ACHN (cell line): ENCODE measurements at regions not wholly inside any gene's neighbourhood (a gene's known extent, or its start where the extent isn't known, plus 50 kb on each side); places are given as distances from the start of the nearest gene placed in this dataset.
"Not testable (repeated sequence)": the region's sequence is repeated elsewhere in the genome, so short reads cannot be mapped to it uniquely, and the experiment has no call there.

Source experiments
- DNase-seq: peaks from one replicate; pipeline ENCODE4 v3.0.0-alpha.2; 2015
- in situ Hi-C: cut with HindIII; loops from 2 replicates; pipeline ENCODE4 v1.10.0; 2017; ENCODE audit warnings: low sequenced_read_pairs, low pct_ligation_motif_present, low pct_unique_long_range_greater_than_20kb

DNA sequence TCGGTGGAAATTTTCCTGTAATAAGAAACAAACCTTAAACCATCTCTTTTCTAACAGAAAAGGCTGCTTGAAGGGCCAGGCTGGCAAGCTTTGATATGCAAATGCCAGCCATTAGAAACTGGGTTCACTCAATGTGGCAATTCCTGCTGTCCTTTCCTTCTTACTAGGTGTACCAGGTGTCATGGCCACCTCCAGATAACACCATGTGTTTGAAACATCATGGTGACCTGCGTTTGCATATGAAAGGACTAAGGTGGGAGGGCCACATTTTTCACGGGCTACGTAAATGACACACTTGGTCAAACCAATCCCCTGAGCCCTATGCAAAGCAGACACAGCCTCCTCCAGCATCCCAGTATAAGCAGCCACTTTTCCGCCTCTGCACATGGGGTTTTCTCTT is 789.1 kb upstream of the SLITRK5 start:
- no peak for DNase-seq
- in situ Hi-C loops, result no loop called here

GRCh38 chr13:86882835-86883234 is 788.3 kb upstream of the SLITRK5 start:
- no peak for DNase-seq
- in situ Hi-C loops, result no loop called here

GRCh38 chr13:86892330-86892729 is 778.8 kb upstream of the SLITRK5 start:
- in situ Hi-C loops, result no loop called here
- DNase-seq, result no peak

DNA sequence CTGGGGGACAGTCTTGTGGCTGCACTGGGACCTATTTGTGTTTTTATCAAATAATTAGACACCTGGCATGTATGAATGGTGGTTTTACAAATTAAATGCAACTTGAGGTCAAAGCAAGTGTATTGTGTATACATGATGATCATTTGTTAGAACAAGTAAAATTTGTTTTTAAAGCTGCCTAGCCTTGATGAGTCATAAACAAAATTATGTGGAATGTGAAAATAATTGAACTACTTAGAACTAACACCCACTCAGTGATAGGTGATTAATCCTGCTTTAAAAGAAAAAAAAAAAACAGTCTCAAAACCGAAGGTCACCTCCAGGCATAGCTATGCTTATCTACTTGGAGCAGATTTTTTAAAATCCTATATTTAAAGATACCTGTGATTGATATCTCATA is 770.3 kb upstream of the SLITRK5 start:
- in situ Hi-C loops, result no loop called here
- DNase-seq, result no peak

DNA sequence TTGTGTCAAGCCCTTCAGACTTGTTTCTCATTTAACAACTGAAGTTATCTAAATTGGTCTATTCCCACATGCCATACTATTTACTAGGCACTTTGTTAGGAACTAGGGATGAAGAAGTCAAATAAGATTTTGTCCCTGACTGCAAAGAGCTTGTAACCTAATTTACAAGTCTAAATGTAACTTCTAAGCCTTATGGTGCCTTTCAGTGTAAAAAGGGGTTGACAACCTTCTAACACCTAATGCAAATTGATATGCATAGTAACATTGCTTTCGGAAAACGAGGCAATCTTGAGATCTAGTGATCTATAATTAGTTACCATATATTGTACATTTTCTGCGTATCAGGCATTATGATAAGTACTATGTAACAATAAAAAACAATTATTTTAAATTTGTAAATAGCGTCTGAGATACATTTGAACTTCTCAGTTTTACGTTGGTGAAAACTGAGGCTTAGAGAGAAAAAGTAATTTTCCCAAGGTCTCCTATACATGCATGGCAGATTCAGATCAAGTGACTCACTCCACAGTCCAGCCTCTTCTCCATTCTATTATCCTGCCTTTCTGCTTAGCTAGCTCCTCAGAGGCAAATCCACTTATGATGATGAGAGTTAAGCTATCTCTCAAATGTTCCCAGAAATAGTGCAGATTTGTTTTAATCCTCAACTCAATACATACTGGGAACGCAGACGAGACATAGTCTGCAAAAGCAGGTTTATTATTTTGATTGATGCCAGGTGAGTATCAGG is 764.9 kb upstream of the SLITRK5 start:
- no peak for DNase-seq
- in situ Hi-C loops, result no loop called here

DNA sequence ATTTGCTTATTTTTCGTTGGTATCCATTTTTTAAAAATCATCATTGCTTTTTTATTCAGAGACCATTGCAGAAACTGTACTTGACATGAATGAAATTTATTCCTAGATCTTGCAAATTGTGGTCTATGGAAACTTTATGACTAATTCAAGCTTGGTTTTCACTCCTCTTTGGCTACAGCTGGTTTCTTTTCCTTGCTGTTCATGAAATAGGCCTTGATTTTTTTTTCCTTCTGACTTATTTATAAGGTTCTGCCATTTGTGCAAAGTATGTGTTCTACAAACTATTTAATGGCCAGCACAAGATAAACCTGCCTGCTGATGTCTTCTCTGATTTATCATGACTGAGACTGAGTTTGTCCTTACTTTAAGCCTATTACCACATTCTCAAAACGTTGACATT is 764.0 kb upstream of the SLITRK5 start:
- in situ Hi-C loops, result no loop called here
- no peak for DNase-seq

DNA sequence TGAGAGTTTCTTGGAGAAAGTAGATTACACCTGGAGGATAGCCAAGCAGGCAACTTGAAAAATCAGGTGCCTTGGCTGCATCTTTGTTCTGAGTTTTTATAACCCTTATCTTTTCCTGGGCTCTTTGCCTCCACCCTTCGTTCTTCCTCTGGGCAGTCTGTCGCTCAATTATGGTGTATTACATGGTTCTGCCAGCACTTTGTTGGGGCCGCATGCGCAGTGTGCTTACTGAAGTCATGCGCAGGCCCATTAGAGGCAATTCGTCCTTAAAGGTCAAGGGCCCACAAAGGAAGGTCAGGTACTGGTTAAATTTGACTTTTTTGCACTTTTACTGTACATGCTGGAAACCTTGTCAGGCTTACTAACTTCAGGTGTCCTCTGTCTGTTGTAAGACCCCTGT is 761.9 kb upstream of the SLITRK5 start:
- in situ Hi-C loops, result no loop called here
- no peak for DNase-seq

GRCh38 chr13:86914757-86915156 is 756.4 kb upstream of the SLITRK5 start:
- DNase-seq, result no peak

DNA sequence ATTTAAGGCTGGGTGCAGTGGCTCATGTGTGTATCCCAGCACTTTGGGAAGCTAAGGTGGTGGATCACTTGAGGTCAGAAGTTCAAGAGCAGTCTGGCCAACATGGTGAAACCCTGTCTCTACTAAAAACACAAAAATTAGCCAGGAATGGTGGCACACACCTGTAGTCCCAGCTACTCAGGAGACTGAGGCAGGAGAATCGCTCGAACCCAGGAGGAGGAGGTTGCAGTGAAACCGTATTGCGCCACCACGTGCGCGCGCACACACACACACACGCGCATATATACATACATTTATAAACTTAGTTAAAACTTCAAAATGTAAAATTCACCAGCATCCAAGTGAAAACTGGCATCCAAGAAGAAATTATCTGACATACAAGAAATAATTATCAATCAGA is 753.7 kb upstream of the SLITRK5 start:
- DNase-seq, in situ Hi-C loops: not testable (repeated sequence)

More at GRCh38 chr13:86914757-86915156, 756.4 kb upstream of the SLITRK5 start:
- in situ Hi-C loops, result no loop called here

DNA sequence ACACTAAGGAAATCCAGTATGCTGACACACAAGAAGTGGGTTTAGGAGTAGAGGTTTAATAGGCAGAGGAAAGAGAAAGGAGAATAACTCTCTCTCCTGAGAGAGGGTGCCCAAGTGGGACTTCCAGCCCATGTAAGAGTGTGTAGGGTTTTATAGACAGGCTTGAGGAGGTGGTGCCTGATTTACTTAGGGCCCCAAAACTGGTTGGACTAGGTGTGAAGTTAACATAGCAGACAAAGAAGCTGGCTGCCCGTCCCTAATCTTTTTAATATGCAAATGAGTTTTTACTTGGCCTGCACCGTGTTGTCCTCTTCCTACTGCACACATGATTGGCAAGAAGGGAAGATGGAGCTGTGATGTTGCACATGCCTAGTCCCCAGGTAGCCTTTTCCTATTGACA is 752.5 kb upstream of the SLITRK5 start:
- in situ Hi-C loops, result no loop called here
- no peak for DNase-seq

- in situ Hi-C loops, result no loop called here
- DNase-seq, result no peak
Measured at GRCh38 chr13:86920961-86921360, 750.2 kb upstream of the SLITRK5 start.

- in situ Hi-C loops, result no loop called here
- DNase-seq, result no peak
Measured at GRCh38 chr13:86922936-86923335, 748.2 kb upstream of the SLITRK5 start.

GRCh38 chr13:86926916-86927315 is 744.3 kb upstream of the SLITRK5 start:
- DNase-seq, in situ Hi-C loops: not testable (repeated sequence)

DNA sequence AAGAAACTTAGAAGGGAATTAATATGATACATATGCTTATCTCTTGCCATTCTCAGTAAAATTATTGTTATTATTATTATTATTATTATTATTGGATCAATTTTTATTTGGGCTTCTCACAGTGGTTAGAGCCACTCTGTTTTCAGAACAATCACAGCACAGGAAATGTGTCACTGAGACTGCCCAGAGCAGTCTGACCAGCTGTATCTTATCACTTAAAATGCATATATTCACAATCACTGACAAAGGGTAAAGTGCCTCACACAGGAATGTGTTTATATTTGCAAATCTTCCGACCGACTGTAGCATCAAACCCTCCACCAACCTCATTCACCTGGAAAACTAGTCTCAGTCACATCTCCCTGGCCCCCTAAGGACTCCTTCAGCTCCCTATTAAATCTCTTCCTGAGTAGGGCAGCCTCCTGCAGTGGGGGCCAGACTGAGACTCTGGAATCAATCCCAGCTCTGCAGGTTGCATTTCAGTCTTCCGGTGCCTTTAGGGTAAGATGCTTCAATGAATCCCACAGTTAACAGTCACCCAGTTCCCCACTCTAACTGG is 738.3 kb upstream of the SLITRK5 start:
- no peak for DNase-seq
- in situ Hi-C loops, result no loop called here

DNA sequence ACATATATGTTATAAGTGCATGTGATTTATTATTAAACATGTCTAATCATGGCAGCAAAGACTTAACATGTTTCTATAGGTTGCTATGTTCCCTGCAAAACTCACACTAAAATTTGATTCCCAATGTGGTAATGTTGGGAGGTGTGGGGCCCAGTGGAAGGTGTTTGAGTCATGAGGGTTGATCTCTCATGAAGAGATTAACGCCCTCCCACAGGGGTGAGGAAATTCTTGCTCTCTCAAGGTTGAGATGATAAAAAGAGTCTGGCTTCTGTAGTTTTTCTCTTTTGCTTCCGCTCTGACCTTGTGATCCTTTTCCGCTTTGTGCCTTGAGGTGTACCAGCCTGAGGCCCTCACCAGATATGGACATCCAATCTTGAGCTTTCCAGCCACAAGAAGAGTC is 737.5 kb upstream of the SLITRK5 start:
- in situ Hi-C loops, result no loop called here
- no peak for DNase-seq

DNA sequence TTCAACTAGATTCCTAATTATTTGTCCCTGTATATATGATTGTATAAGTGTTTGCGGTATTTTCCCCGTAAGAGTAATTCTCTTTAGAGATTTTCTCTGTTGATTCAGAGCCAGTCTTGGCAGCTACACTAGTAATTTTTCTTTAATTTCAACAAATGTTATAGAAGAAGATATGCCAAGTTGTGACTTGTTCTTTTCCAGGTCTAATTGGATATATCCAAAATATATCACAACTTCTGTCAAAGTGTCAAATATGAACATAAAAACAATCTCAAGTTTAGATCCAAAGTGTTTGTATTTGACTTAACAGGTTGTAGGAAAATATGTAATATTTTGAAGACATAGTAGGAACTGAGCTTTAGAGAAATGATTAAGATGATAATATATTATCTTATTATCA is 733.9 kb upstream of the SLITRK5 start:
- in situ Hi-C loops, result no loop called here
- DNase-seq, result no peak

DNA sequence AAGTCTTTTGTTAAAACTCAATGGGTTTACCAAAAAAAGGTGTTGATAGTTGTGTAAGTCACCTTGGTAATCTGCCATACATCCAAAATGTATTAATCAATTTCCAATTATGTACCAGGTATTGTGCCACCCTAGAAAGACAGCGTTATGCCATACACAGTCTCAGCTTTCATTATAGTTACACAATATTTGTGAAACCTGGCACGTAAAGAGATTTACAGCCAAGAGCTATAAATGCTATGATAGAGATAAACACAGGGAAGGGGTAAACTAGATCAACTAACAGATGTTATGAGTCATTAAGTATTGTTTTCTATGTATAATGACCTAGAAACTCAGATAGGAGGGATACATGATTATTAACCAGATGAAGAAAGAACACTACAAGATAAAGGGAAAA is 725.6 kb upstream of the SLITRK5 start:
- in situ Hi-C loops, result no loop called here
- DNase-seq, result no peak

GRCh38 chr13:86946734-86947133 is 724.4 kb upstream of the SLITRK5 start:
- in situ Hi-C loops, result no loop called here

GRCh38 chr13:86954341-86954740 is 716.8 kb upstream of the SLITRK5 start:
- in situ Hi-C loops, result no loop called here
- no peak for DNase-seq

More at GRCh38 chr13:86946734-86947133, 724.4 kb upstream of the SLITRK5 start:
- DNase-seq, result no peak

- in situ Hi-C loops, result no loop called here
- DNase-seq, result no peak
Measured at GRCh38 chr13:86960876-86961275, 710.3 kb upstream of the SLITRK5 start.
